ENCODE measurements at regions not wholly inside any gene's neighbourhood (a gene's known extent, or its start where the extent isn't known, plus 50 kb on each side); places are given as distances from the start of the nearest gene placed in this dataset.

DNA sequence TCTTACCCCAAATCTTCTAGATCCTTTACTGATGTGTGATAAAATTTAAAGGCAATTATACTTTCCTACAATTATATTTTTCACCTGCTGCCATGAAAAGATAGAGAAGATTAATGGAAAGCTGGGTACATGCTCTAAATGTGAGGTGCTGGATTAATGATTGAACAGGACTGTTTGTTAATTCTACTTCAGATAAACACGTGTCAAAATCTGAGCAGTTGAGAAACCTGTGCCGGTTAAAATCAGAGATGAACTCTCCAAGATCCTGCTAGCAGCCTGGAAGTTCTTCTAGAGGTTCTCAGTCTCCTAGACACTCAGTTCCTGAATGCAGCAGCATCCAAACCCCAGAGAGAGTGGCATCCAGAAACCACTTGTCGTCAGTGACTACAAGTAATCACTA is 69.2 kb downstream of the INHBA start:
- in situ Hi-C loops (cut with MboI; ENCODE audit: low sequenced_read_pairs), result no loop called here

DNA sequence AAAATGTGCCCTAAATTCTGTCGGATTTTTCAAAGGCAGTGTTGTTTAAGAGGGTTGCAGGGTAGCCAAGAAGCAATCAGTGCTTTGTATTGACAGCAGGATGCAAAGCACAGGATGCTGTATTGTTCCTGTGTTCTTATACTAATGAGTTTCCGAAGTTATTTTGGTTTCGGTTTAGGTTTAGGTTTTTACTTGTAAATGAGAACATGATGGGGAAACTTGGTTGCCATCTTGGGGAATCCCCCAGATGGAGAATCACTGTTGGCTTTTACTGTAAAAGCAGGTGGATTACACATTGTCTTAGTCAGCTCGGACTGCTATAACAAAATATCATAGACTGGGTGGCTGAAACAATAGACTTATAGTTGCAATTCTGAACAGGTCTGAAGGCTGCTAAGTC is 72.1 kb downstream of the INHBA start:
- in situ Hi-C loops (cut with MboI; ENCODE audit: low sequenced_read_pairs), result no loop called here

DNA sequence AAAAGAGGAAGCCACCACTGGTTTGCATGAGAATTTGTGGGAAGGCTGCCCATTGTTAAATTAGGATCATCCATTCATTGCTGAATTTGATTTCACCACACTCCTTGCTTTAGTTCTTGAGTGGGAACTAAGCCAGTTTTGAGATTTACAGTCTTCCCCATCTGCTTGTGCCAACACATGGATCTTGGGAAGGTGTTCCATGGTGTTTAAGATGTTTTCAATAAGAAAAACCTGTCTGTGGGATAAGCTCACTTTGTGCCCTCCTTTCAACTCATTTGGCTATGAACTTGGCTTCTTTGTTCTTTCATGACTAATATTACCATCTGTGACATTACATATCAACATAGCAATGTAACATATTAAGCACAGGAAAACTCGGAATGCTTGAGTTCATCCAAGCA is 73.2 kb downstream of the INHBA start:
- in situ Hi-C loops (cut with MboI; ENCODE audit: low sequenced_read_pairs), result no loop called here

DNA sequence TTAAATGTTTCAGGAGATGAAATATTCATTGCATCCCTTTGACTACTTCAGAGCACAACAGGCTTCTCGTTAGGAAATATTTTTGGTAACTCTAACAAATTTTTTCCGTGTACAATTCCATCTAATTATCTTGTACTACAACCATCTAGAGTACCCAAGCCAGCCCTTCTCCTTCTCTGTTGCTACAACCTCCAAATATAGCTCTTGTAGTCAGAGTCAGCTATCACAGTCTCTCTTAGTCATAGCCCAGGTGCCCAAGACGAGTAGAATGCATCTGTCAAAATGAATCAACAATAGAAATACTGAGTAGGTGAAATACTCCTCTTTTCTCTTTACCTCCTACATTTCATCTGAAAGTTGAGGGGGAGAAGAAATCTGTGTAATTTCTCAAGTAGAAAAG is 74.0 kb downstream of the INHBA start:
- in situ Hi-C loops (cut with MboI; ENCODE audit: low sequenced_read_pairs), result no loop called here

DNA sequence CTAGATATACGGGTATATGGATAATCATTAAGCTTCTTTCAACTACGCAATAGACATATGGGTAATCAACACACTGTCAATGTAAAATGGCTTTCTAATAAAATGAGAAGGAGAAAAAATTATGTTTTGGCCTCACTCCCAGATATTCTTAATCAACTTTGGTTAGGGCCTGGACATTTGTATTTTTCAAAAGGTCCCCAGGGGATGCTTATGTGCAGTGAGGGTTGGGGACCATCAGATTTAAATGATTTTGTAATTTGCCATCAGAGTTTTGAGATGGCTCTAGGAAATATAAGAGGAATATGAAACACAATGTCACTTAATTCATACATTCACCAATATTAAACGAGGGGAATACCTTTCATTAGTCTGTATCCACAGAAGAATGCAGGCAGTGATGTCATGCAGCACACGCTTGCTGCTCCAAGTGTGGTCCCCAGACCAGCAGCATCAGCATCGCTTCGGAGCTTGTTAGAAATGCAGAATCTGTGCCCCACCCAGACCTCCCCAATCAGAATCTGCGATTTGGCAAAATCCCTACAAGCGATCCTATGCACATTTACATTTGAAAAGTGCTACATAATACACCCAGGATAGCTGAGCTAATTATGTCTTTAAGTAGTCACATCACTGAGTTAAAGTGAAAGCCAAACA is 75.1 kb downstream of the INHBA start:
- in situ Hi-C loops (cut with MboI; ENCODE audit: low sequenced_read_pairs), result no loop called here

DNA sequence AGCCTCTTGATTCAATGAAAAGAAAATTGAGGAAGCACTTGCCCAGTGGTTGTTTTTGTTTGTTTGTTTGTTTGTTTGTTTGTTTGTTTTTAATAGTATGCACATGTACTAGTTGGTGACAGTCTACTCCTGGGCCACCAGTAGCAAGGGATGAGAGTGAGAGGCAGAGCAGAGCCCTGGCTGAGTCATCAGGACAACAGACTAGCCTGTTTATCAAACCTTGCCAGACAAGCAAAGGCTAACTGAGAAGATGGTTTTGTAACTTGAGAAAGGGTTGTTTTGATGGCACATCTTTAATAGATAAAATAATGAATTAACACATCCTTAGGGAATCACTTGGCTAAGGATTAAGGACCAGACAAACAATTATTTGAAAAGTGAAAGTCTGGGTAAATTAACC is 78.1 kb downstream of the INHBA start:
- in situ Hi-C loops (cut with MboI; ENCODE audit: low sequenced_read_pairs), result no loop called here

DNA sequence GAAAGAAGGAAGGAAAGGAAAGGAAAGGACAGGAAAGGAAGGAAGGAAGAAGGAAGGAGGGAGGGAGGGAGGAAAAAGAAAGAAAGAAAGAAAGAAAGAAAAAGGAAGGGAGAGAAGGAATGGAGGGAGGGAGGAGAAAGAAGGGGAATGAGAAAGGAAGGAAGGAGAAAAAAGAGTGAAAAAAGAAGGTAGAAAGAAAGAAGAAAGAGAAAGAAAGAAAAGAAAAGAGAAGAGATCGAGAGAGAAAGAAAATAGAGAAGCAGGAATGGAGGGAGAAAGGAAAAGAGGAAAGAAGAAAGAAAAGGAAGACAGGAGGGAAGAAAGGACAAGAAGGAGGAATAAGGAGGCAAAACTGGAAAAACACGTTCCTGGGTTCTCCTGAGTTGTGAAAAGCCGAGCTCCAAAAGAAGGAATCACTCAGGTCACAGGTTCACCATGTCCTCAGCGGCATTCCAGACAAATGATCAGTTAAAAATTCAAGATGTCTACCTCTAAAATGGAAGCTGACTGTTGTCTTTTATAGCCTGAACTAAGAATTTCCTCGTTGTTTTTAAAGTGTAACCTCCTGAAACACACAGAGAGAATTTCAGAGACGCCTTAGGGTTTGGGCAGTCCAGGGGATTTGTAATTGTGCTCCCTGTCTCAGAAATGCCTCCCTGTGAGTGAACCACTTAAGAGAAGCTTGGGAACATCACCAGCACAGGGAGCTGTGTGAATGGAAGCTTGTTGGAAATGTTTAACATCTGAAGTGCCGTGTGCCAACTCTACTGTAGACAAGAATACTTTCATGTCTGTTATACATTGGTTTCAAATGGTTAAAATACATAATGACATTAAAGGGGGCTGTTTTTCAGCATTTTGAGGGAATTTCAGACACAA is 80.7 kb downstream of the INHBA start:
- in situ Hi-C loops (cut with MboI; ENCODE audit: low sequenced_read_pairs), result no loop called here

DNA sequence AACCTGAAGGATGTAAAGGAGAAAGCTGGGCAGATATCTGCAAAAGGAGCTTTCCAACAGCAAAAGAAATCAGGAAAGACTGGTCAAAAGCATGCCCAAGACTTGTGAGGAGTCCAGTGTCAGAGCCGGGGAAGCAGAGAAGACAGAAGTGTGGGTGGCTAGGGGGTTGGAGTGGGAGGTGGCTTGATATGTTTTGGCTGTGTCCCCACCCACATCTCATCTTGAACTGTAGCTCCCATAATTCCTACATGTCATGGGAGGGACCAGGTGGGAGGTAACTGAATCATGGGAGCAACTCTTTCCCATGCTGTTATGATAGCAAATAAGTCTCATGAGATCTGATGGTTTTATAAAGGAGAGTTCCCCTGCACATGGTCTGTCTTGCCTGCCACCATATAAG is 84.9 kb downstream of the INHBA start:
- in situ Hi-C loops (cut with MboI; ENCODE audit: low sequenced_read_pairs), result no loop called here

DNA sequence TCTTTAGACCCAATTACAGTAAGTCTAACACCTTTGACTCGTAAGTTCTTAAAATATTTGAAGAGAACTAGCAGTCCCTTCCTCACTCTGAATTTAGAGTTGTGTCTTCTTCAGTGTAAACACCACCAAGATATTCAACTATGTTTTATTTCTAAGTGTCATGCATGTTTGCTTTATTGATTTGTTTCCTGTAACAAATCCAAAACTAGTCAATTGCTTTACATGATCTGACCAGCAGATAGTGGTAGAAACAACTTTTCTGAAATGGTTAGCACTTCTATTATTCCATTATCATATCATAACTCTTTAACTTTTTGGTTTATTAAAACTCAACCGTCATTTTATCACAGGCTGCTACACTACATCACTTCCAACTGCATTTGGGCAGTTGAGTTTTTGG is 90.1 kb downstream of the INHBA start:
- in situ Hi-C loops (cut with MboI; ENCODE audit: low sequenced_read_pairs), result no loop called here

DNA sequence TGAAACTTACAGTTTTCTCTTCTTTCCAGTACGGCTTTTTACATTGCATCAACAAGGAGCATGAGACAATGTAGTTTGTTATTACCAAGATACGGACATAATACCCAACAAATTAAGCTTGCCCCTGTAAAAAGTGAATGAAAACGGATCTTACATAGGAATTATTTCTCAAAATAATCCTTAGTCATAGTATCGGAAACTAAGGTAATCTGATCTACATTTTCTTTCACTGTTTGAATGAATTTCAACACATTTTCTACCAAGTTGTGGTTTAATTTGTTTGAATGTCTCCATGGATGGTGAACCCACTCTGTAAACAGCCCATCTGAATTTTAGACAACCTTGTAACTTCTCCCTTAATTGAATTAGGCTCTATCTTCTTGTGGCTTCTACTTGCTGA is 90.5 kb downstream of the INHBA start:
- in situ Hi-C loops (cut with MboI; ENCODE audit: low sequenced_read_pairs), result no loop called here

DNA sequence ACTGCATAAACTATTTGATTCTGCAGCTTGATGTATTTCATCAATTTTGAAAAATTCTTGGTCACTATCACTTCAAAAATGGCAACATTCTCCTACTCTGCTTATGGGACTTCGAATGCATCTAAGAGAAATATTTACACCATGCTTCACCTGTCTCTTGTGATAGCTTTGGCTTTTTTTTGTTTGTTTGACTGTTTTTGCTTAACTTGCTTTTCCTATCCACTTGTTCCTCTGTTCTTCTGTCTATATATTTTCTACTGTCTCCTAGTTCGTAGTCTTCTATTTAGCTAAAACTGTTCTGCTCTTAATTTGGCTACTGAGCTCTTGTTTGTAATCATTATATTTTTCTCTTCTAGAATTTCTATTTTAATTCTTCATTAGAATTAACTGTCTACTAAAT is 94.4 kb downstream of the INHBA start:
- in situ Hi-C loops (cut with MboI; ENCODE audit: low sequenced_read_pairs), result no loop called here

DNA sequence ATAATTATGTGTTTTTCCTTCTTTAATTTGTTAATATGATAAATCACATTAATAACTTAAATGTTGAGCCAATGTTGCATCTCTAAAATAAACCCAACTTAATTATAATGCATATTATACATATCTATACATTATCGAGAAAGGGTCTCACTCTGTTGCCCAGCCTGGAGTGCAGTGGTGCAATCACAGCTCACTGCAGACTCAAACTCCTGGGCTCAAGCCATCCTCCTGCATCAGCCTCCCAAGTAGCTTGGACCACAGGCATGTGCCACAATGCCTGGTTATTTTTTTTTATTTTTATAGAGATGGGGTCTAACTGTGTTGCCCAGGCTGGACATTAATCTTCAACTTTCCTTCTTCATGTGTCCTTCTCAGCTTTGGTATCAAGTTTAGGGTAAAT is 98.9 kb downstream of the INHBA start:
- in situ Hi-C loops (cut with MboI; ENCODE audit: low sequenced_read_pairs), result no loop called here

DNA sequence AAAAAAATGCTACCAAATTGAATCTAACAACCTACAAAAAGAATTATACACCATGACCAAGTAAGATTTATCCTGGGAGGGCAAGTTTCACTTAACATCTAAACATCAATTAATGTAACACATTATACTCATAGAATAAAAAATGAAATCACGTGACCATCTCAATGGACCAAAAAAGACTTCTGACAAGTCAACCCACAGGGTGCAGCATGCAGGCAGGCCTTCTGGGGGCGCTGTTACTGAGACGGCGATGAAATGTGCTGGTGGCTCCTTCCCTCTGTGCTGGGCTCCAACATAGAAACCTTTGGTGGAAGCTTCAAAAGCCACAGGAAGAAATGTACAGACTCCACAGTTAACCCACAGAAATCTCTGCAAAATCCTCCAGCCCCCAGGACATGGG is 103.1 kb downstream of the INHBA start:
- in situ Hi-C loops (cut with MboI; ENCODE audit: low sequenced_read_pairs), result no loop called here

DNA sequence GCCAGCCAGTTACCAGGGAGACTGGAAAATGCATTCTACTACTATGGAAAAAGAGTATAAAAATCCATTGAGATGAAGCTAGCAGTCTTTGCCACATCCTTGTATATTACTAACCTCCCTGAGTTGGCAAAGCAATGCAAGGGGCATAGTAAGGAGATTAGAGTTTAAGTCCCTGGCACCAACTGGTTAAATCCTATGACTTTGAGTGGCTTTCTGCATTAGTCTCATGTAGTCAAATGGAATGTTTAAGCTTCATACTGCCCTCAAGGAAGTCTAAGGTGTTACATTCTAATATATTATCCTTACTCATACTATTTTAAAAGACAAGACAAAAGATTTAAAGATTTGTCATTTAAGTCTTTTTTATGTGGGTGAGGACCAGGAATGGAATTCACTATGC is 110.1 kb downstream of the INHBA start:
- in situ Hi-C loops (cut with MboI; ENCODE audit: low sequenced_read_pairs), result no loop called here

DNA sequence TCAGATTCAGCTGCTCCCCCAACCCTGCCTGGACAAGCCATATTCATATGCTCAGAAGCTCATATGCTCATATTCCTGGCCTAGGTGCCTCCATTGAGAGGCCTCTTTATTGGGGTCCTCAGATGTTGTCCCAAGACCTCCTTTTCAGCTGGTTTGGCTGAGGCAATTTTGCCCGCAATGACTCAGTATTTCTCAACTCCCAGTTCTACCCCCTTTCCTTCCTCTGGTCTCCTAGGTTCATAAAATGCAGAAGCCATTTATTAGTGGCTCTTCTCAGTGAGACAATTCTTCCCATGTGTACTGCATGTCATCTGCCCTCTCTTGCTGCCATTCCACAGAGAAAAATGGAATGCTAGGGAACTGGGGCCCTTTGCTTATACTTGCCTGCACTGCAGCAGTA is 110.7 kb downstream of the INHBA start:
- in situ Hi-C loops (cut with MboI; ENCODE audit: low sequenced_read_pairs), result no loop called here

DNA sequence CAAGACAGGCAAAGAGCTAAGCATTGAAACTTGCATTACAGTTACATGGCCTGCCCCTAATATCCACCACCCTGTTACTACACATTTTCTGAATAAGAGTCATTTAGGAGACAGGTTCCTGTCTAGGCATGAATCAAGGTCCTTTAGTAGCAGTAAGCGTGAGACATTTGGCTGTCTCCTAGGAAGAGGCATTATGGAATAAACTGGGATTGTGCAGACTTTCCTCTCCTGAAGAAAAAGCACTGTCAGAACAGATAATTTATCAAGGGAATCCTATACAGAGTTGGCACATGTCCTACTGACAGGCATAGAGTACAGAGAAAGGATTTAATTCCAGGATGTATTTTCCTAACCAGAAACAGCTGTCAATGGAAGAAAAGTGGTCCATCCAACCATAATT is 111.9 kb downstream of the INHBA start:
- in situ Hi-C loops (cut with MboI; ENCODE audit: low sequenced_read_pairs), result no loop called here

DNA sequence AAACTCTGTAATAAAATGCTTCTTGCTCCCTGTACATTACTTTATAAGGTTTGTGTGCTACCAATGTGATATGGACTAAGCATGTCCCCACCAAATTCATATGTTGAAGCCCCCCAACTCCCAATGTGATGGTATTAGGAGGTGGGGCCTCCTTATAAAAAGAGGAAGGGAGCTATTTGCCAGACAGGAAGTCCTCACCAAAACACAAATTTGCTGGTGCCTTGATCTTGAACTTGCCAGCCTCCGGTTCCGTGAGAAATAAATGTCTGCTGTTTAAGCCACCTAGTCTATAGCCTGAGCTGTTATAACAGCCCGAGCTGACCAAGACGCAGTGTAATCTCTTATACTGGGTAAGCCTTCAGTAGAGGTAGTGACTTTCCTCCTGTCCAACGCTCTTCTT is 114.5 kb downstream of the INHBA start:
- in situ Hi-C loops (cut with MboI; ENCODE audit: low sequenced_read_pairs), result no loop called here

DNA sequence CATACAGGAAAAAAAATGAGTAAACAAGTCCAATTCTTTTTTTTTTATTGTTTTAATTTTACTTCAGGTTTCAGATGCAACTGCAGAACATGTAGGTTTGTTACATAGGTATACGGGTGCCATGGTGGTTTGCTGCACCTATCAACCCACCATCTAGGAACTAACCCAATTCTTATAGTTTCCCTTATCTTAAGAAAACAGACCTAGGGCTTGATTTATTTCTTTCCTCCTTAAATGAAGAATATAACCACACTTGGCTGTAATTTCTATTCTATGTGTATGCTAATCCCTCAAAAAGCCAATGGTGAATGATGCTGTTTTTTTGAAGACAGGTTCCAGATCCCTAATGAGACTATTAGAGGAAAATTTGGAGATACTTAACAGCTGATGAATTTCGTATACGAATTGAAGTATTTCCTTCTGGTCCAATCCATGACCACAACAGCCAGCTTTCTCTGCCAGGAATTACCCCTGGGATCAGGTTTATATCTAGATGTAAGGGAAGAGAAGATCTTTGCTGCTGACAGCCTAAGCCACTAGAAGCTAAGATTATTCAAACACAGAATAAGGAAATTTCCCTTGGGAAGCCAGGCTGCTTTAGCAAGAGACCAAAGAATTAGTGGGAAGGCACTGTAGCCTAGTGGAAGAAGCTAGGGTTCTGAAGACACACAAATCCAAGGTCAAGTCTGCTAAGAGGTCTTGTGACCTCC is 115.8 kb downstream of the INHBA start:
- in situ Hi-C loops (cut with MboI; ENCODE audit: low sequenced_read_pairs), result no loop called here

DNA sequence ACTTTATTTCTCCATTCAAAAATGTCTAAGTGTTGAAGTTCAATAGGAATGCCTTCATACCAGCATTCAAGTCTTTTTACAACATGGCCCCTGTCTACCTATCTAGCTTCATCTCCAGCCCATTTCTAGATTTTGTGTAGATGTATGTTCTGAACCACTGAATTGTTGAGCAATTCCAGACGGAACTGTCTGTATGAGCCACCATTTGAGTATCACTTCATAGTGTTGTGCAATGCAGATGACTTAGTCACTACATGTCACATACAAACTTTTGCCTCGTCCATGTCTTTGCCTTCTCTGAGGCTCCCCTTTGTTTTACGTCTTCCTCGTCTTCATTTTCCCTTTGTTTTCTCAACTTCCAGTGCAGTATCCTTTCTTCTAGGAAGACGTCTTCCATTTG is 118.1 kb downstream of the INHBA start:
- in situ Hi-C loops (cut with MboI; ENCODE audit: low sequenced_read_pairs), result no loop called here

DNA sequence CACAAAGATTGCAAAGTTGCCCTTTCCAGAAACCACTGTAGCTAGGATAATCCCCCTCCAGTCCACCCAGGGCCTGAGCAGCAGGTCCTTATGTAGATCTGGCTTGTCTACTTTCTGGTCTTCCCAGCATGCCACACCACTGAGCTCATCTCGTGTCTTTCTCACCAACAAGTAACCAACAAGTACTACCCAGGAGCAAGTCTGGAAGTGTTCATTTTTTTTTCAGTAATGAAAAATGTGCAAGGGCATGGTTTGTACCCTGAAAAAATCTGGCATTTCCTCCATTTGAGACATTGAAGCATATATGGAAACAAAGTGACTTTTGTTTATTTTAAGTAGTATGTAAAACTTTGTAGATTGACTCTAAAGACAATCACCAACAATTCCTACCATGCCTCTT is 120.8 kb downstream of the INHBA start:
- in situ Hi-C loops (cut with MboI; ENCODE audit: low sequenced_read_pairs), result no loop called here

DNA sequence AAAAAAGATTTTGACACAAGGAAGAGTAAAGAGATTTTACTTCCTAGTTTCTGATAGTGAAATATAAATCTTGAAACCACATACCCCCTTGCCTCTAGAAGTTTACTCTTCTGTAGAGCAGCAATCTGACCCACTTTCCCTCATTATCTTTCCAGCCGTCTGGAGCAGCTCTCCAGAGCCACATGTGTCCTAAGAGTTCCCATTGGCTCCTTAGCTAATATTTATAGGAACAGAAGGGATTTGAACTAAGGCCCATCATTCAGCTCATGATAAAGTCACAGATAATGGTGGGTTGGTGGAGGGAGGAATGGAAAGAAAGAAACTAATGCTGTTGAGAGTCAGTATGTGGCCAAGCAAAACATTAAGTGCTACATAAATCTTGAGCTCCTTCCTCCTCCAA is 121.8 kb downstream of the INHBA start:
- in situ Hi-C loops (cut with MboI; ENCODE audit: low sequenced_read_pairs), result no loop called here

All from HL-60/S4 (cell line).